ENCODE measurements at regions not wholly inside any gene's neighbourhood (a gene's known extent, or its start where the extent isn't known, plus 50 kb on each side); places are given as distances from the start of the nearest gene placed in this dataset.

DNA sequence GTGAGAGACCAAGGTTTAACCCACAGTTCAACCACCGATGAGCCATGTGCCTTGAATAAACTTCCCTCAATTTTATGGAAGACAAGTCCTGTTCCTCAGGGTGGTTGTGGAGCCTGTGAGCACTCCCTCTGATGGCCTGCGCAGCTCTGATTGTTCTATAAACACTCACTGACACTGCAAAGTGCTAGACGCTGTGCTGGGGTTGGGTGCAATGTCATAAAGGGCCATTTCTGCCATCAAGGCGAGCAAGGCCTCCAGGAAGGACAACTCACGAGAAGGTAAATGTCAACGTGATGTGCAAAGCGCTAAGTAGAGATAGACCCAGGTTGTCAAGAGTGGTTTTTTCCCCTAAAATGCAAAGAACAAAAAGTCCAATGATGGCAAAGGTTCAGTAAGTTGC, 75.7 kb upstream of the SYT6 start:
- no CpG with 5 or more reads among the region's 7 CpGs for WGBS (ENCODE audit: extremely low coverage, insufficient read length, low lambda C conversion rate)
- no peak overlapping the region for H3K27ac Mint-ChIP-seq
- H3K4me2 ChIP-seq (ENCODE audit: insufficient read depth, insufficient read length, low read length): no peak overlapping the region
- no peak for DNase-seq
- TF ChIP-seq, protein P1, sequence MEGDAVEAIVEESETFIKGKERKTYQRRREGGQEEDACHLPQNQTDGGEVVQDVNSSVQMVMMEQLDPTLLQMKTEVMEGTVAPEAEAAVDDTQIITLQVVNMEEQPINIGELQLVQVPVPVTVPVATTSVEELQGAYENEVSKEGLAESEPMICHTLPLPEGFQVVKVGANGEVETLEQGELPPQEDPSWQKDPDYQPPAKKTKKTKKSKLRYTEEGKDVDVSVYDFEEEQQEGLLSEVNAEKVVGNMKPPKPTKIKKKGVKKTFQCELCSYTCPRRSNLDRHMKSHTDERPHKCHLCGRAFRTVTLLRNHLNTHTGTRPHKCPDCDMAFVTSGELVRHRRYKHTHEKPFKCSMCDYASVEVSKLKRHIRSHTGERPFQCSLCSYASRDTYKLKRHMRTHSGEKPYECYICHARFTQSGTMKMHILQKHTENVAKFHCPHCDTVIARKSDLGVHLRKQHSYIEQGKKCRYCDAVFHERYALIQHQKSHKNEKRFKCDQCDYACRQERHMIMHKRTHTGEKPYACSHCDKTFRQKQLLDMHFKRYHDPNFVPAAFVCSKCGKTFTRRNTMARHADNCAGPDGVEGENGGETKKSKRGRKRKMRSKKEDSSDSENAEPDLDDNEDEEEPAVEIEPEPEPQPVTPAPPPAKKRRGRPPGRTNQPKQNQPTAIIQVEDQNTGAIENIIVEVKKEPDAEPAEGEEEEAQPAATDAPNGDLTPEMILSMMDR (conservative IDR thresholded peaks at IDR 0.05): no peak
- H4K5ac ChIP-seq (ENCODE audit: insufficient read length, low read depth, low read length): no peak overlapping the region
- H3K27me3 Mint-ChIP-seq (ENCODE audit: low read depth): peaks cover 23% of the 10 kb centered on the region
- no peaks in the 10 kb centered on the region for H3K36me3 Mint-ChIP-seq (ENCODE audit: insufficient read depth in 1 of 3, low read depth in 3 of 3)
- no peak overlapping the region for H2BK120ac ChIP-seq (ENCODE audit: low read depth, low read length, poor library complexity, severe bottlenecking)
- H3K23ac ChIP-seq (ENCODE audit: insufficient read length, low read depth, low read length): no peak overlapping the region
- no peak overlapping the region for H4K91ac ChIP-seq (ENCODE audit: insufficient read length, low read depth, low read length)
- H2BK15ac ChIP-seq (ENCODE audit: low read depth, low read length): no peak overlapping the region
- no peaks in the 10 kb centered on the region for H3K9me3 ChIP-seq (ENCODE audit: control insufficient read depth, low read depth, low read length)
- no peak overlapping the region for H2BK20ac ChIP-seq (ENCODE audit: low read depth, low read length, poor library complexity, severe bottlenecking)
- H3K9me3 Mint-ChIP-seq: no peaks in the 10 kb centered on the region
- no peak overlapping the region for H2BK12ac ChIP-seq (ENCODE audit: insufficient read length, low read depth, low read length)
- no peak overlapping the region for H2AK5ac ChIP-seq (ENCODE audit: insufficient read length, low read length)
- no peak overlapping the region for H3K56ac ChIP-seq (ENCODE audit: insufficient read length, low read depth, low read length)
- no peak overlapping the region for H3K27ac ChIP-seq (ENCODE audit: insufficient read length, low read depth, low read length)
- H3K9ac ChIP-seq (ENCODE audit: extremely low read depth, insufficient read length, low read length): no peak overlapping the region
- H3K27me3 ChIP-seq (ENCODE audit: insufficient read depth, low read length): no peaks in the 10 kb centered on the region
- H3K4me1 ChIP-seq (ENCODE audit: insufficient read depth, low read length): no peaks in the 10 kb centered on the region
- no peak overlapping the region for H2AFZ ChIP-seq (ENCODE audit: low read length)
- H3K79me2 ChIP-seq (ENCODE audit: insufficient read depth, low read length): no peaks in the 10 kb centered on the region
- H3K23me2 ChIP-seq (ENCODE audit: insufficient read length, low read depth, low read length, poor library complexity, severe bottlenecking): no peaks in the 10 kb centered on the region
- no peak overlapping the region for H3K14ac ChIP-seq (ENCODE audit: insufficient read depth, low read length)
- H3K4me3 Mint-ChIP-seq: no peak overlapping the region
- H3K4me1 Mint-ChIP-seq: no peaks in the 10 kb centered on the region
- H4K20me1 ChIP-seq (ENCODE audit: control insufficient read depth, insufficient read depth, insufficient read length): no peaks in the 10 kb centered on the region
- H3K79me1 ChIP-seq (ENCODE audit: insufficient read depth, low read depth, low read length, poor library complexity, severe bottlenecking): no peaks in the 10 kb centered on the region
- H3T11ph ChIP-seq (ENCODE audit: low read length): no peak overlapping the region
- no peak overlapping the region for H3K4ac ChIP-seq (ENCODE audit: low read depth, low read length)
- no peak overlapping the region for H4K8ac ChIP-seq (replicated peaks; ENCODE audit: insufficient read length, low read depth, low read length)
- no peak overlapping the region for H2BK5ac ChIP-seq (ENCODE audit: insufficient read length, low read length)
- no peak overlapping the region for H3K18ac ChIP-seq (ENCODE audit: insufficient read length, low read depth, low read length)
